NCI-H2196 (cell line): ENCODE measurements at regions not wholly inside any gene's neighbourhood (a gene's known extent, or its start where the extent isn't known, plus 50 kb on each side); places are given as distances from the start of the nearest gene placed in this dataset.

Experiments used
- DNase-seq: peaks from one replicate; lab custom pipeline; 2025; ENCODE audit not compliant: unreplicated experiment; lab: John Stamatoyannopoulos, UW

GRCh38 chr5:3943859-3944258, 348.2 kb downstream of the IRX1 start:
- no peak for DNase-seq

DNA sequence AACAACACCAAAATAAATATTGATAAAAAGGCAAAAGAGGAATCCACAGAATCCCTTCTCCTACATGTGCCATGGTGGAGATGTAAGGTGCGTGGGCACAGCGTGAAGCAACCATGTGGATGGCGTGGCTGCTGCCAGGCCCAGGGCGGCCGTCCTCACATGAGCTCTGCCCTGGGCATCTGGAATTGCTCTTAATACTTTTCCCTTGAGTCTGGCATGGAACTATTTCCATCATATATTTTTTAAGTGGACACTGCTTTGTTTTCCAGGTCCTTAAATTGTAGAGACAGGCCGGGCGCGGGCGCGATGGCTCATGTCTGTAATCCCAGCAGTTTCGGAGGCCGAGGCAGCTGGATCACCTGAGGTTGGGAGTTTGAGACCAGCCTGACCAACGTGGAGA, 349.3 kb downstream of the IRX1 start:
- no peak for DNase-seq

DNA sequence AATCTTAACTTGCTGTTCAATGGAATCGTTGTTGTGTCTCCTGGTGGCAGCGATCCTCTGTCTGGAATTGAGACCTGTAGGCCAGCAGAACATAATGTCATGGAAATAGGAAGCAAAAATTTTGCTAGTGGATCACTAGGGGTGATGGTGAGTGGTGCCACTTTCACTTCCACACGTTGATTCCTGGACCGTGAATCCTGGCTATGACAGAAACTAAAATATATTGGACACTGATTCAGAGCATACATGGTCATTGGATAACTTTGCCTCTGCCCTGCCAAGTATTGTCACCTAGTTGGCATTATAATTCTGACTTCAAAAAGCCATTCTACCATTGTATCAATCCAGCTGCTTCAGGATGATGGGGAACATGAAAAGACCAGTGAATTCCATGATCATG, 353.2 kb downstream of the IRX1 start:
- DNase-seq: no peak

GRCh38 chr5:3954199-3954598, 358.6 kb downstream of the IRX1 start:
- no peak for DNase-seq

GRCh38 chr5:3954633-3955032, 359.0 kb downstream of the IRX1 start:
- DNase-seq: no peak

DNA sequence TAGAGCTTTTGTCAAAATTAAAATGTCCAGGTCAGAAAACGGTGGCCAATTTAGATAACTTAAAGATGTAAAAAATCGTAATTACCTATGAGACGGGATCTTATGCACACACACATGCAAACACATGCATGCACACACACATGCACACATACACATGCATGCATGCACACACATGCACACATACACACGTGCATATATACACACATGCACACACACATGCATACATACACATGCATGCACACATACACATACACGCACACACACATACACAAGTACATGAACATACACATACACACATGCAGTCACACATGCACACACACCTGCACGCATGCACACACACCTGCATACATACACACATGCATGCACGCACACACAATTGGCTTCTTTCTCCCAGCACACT, 362.0 kb downstream of the IRX1 start:
- no peak for DNase-seq

DNA sequence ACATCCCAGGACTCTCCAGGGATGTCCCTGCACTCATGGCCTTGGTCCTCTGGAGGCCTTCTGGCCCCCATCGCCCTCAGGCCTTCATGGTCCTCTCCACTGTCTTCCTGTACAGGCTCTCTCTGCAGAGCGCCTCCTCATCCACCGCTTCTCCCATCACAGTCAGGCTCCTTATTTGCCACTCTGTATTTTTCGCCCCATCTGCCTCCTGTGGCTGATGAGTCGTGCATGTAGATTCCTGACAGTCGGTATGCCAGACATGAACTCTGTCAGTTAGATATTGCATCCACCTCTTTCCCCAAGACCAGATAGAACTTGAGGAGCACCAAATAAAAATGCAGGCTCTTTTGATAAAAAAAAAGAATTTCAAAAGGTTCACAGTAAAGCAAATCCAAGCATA, 362.8 kb downstream of the IRX1 start:
- DNase-seq: no peak

DNA sequence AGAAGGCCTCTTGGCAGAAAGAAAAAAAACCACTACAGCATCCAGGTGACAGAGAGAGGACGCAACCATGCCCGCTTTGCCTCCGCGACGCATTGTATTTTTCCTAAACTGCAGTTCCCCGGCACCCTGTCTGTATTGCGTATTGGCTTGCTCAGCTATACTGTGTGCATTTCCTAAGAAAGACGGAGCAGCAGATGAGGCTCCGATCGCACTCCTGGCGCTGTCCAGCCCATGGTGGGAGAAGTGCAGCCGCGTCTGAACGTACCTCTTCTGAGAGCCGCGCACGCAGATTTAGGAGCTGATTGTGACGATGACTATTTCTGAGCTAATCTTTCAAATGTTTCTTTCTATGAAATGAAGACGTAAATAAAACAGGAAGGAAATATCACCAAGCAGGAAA, 366.5 kb downstream of the IRX1 start:
- no peak for DNase-seq

GRCh38 chr5:3963652-3964051, 368.0 kb downstream of the IRX1 start:
- DNase-seq: no peak

GRCh38 chr5:3980156-3980555, 384.5 kb downstream of the IRX1 start:
- no peak for DNase-seq

DNA sequence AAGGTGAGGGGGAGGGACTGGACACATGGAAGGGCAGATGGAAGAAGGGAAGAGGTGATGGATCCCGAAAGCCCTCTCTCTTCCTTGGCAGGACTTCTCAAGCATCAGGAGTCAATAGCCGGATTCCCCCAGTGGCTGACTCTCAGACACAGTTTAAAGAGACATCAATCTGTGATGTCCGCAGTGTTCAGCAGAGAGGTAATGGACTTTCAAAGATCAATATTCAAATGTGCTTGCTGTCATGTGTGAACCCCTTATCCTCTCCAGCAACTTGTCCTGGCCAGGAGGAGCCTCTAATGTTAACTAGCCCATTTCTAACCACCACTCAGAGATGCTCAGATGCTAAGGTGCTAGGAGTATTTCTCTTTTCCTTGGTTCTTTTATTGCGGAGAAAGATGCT, 392.2 kb downstream of the IRX1 start:
- no peak for DNase-seq

DNA sequence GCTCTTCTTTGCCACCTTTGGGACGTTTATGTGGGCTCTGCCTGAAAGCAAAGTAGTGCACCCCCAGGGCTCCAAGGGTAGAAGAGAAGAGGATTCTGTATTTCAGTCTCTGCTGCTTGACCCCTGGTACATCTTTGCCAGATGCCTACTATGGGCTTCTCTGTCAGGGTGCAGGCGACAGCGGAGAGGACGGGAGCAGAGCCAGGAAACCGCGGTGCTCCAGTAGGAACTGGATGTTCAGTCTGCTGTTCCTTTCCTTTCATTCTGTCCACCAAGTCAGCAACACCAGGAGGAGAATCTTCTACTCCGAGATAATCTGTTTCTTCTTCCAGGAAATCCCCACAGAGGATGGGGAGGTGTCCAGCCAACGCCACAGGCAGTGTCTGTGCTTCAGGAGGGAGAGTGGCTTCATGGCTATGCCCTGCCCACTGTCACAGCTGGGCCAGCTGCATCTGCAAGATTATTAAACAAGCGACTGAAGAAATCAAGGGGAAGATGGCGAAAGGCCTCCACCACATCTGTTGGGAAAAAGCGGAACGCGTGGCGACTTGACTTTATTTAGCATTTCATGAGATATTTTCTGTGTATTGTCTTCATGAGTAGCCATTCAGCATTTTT, 398.3 kb downstream of the IRX1 start:
- no peak for DNase-seq

- DNase-seq: no peak
Observed at GRCh38 chr5:3994628-3995027, 399.0 kb downstream of the IRX1 start.

DNA sequence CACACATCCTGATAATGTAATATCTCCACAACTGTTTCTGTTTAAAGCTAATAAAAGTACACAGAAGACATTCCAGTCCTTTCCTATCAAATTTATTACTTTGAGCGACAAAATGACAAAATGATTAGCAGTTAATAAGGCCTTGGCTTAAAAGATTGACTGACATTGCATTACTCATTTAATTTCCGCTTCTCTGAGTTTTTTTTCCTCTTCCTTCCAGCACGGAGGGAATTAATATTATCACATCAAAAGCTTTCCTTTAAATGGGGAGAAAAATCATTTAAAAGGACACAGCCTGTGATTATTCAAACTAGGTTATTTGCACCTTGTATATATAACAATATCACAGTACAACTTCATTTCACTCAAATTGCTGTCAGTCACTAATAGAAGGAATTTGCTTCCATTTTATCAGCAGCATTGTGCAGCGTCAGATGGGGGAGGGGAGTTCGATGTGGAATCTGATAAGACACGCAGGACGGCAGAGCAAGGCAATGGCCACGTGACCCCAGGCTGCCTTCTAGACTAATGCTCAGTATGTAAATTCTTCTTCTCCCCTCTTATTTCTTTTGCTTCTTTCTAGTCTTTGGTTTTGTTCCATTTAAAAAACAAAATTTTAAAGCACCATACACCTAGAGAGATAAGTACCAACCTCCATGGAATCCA, 400.5 kb downstream of the IRX1 start:
- no peak for DNase-seq

DNA sequence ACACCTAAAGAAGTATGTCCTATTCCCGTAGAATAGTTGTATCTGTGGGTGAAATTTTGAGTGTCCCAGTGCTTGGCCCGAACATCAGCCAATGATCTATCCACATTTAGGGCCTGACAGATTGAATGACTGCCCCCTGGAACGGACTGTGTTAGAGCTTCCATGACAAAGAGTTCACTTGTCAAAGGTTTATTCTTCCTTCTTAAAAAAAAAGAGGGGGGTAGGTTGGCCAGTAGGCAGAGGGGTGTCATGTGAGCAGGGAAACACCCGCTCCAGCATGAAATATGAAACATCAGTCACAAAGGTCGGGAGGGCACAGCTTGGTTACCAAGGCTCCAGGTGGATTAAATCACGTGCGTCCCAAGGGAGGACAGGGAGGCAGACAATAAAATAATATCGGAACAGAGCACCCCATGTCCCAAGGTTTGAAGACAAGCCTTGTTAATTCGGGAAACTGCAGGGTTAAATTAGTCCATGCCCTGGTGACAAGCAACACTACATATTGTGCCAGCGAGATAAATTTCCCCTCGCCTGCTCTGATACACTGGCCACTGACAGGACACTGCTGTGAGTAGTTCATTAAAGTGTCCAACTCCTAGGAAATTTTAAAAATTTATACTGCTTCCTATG, 401.2 kb downstream of the IRX1 start:
- DNase-seq: no peak

DNA sequence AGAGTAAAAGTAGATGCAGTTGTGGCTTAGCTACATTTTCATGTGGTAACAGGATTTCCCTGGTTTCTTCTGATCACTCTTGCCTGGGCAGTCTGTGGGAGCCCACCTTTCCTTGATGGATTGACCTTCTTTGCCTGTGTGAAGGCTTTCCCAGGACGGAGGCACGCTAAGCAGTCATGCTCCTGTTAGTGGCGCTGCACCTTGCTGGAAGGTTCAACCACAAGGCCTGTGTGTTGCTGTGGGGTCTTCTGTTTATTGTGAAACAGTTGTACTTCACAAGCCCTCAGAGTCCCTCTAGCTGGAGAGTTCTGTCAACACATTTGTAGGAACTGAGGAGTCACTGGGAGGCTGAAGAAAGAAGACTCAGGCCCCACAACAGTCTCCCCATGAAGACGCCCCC, 402.0 kb downstream of the IRX1 start:
- DNase-seq: no peak

- no peak for DNase-seq
Observed at GRCh38 chr5:3999929-4000328, 404.3 kb downstream of the IRX1 start.

DNA sequence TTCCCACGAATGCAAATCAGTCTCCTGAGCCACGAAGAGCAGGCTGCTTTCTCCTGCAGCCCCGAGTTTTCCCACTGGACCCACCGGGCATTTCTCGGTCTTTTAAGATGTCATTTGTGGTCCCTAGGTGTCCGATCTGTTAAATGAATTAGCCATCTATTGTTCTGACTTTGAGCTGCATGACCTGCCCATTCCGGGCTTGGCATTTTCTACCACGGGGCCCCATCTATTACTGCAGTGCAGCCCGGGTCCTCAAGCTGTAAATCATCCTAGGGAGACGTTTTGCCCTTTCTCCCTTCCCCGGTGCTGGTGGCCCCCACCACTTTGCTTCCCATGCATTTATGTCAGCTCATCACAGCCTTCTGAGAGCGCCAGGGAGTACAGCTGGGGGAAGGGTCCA, 405.4 kb downstream of the IRX1 start:
- DNase-seq: no peak

DNA sequence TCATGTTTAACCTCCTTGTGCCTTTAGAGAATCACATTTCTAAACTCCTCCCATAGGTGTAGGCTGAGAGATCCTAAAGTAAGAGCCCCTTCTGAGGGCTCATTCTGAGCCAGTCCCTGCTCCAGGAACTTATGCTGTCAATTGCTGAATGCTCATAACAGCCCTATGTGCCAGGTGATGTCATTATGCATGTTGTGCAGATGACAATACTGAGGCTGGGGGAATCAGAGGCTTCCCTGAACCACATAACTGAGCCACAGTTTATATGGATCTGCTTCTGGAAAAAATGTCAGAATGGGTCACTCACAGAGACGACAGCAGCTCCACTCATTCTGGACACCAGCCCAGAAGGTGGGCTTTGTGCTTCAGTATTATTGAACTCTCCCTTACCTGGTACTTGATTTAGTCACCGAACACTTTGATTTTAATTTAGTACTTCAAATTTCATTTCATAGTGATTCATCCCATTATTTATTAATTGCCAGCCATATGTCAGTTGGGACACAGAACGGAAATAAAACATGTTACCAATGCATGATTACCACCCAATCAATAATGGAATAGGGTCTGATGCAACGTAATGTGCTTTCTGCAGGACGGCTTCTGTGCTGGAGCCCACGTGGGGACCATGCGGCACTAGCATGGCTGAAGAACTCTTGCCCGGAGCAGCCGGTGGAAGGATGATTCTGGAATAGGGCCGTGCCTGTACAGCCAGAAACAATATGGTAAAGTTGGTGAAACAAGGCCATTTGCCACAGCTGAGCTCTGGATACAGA, 406.3 kb downstream of the IRX1 start:
- DNase-seq: no peak

GRCh38 chr5:4005335-4005734, 409.7 kb downstream of the IRX1 start:
- DNase-seq: no peak

GRCh38 chr5:4007001-4007400, 411.4 kb downstream of the IRX1 start:
- DNase-seq: no peak

GRCh38 chr5:4011943-4012342, 416.3 kb downstream of the IRX1 start:
- DNase-seq: no peak
